ENCODE measurements at regions not wholly inside any gene's neighbourhood (a gene's known extent, or its start where the extent isn't known, plus 50 kb on each side); places are given as distances from the start of the nearest gene placed in this dataset.
"Not testable (repeated sequence)": the region's sequence is repeated elsewhere in the genome, so short reads cannot be mapped to it uniquely, and the experiment has no call there.

GRCh38 chr22:11600896-11601890 lies 3926.8 kb upstream of the OR11H1 start:
- ATAC-seq; DNase-seq (ENCODE audit: low spot score in 2 of 2); H3K27ac Mint-ChIP-seq: not testable (repeated sequence)
- Mint-ChIP-seq H3K9me3 (peaks cover 26% of the 10 kb centered on the region in 2 donors), H3K36me3 (peaks cover 27% of the 10 kb centered on the region in 2 donors)

- H3K27ac Mint-ChIP-seq; DNase-seq (ENCODE audit: low spot score in 2 of 2); ATAC-seq: not testable (repeated sequence)
- H3K9me3 Mint-ChIP-seq = peaks cover 22 to 24% of the 10 kb centered on the region in 2 donors
- peaks cover 16 to 17% of the 10 kb centered on the region in 2 donors for H3K36me3 Mint-ChIP-seq
These were observed 3923.2 kb upstream of the OR11H1 start for GRCh38 chr22:11604635-11605395.

- Mint-ChIP-seq H3K9me3 (peaks cover 26 to 28% of the 10 kb centered on the region in 2 donors), H3K27ac (no peak overlapping the region), H3K36me3 (peaks cover 17 to 21% of the 10 kb centered on the region in 2 donors)
- DNase-seq (ENCODE audit: low spot score in 2 of 2) (no peak), ATAC-seq (no peak)
These were observed 3922.5 kb upstream of the OR11H1 start for GRCh38 chr22:11605468-11605981.

- DNase-seq (ENCODE audit: low spot score in 2 of 2); ATAC-seq; H3K27ac Mint-ChIP-seq: not testable (repeated sequence)
- peaks cover 16 to 27% of the 10 kb centered on the region in 2 donors for H3K36me3 Mint-ChIP-seq
- H3K9me3 Mint-ChIP-seq = peaks cover 30 to 32% of the 10 kb centered on the region in 2 donors
These were observed 3921.7 kb upstream of the OR11H1 start for GRCh38 chr22:11606047-11607000.

GRCh38 chr22:11607215-11607614 lies 3920.8 kb upstream of the OR11H1 start:
- not testable (repeated sequence) for ATAC-seq; H3K27ac Mint-ChIP-seq; DNase-seq (ENCODE audit: low spot score in 2 of 2)
- Mint-ChIP-seq H3K9me3 (peaks cover 36 to 39% of the 10 kb centered on the region in 2 donors), H3K36me3 (peaks cover 16 to 31% of the 10 kb centered on the region in 2 donors)

GRCh38 chr22:11608486-11608885 lies 3919.5 kb upstream of the OR11H1 start:
- not testable (repeated sequence) for H3K27ac Mint-ChIP-seq; DNase-seq (ENCODE audit: low spot score in 2 of 2); ATAC-seq
- peaks cover 16 to 40% of the 10 kb centered on the region in 2 donors for H3K36me3 Mint-ChIP-seq
- peaks cover 42 to 48% of the 10 kb centered on the region in 2 donors for H3K9me3 Mint-ChIP-seq

- H3K27ac Mint-ChIP-seq; ATAC-seq; DNase-seq (ENCODE audit: low spot score in 2 of 2): not testable (repeated sequence)
- H3K9me3 Mint-ChIP-seq = peaks cover 40 to 49% of the 10 kb centered on the region in 2 donors
- H3K36me3 Mint-ChIP-seq = peaks cover 18 to 46% of the 10 kb centered on the region in 2 donors
These were observed 3918.8 kb upstream of the OR11H1 start for GRCh38 chr22:11609193-11609592.

GRCh38 chr22:11611280-11611679 lies 3916.7 kb upstream of the OR11H1 start:
- H3K36me3 Mint-ChIP-seq = peaks cover 30 to 59% of the 10 kb centered on the region in 2 donors
- not testable (repeated sequence) for DNase-seq (ENCODE audit: low spot score in 2 of 2); ATAC-seq; H3K27ac Mint-ChIP-seq
- H3K9me3 Mint-ChIP-seq = peaks cover 47 to 57% of the 10 kb centered on the region in 2 donors

- Mint-ChIP-seq H3K36me3 (peaks cover 36 to 59% of the 10 kb centered on the region in 2 donors), H3K9me3 (peaks cover 46 to 63% of the 10 kb centered on the region in 2 donors)
- not testable (repeated sequence) for H3K27ac Mint-ChIP-seq; ATAC-seq; DNase-seq (ENCODE audit: low spot score in 2 of 2)
These were observed 3916.1 kb upstream of the OR11H1 start for GRCh38 chr22:11611876-11612275.

GRCh38 chr22:11613081-11613897 lies 3914.7 kb upstream of the OR11H1 start:
- not testable (repeated sequence) for H3K27ac Mint-ChIP-seq; DNase-seq (ENCODE audit: low spot score in 2 of 2); ATAC-seq
- Mint-ChIP-seq H3K36me3 (peaks cover 44 to 62% of the 10 kb centered on the region in 2 donors), H3K9me3 (peaks cover 49 to 68% of the 10 kb centered on the region in 2 donors)

- Mint-ChIP-seq H3K27ac (no peak overlapping the region), H3K9me3 (peaks cover 53 to 70% of the 10 kb centered on the region in 2 donors), H3K36me3 (peaks cover 48 to 67% of the 10 kb centered on the region in 2 donors)
- DNase-seq (ENCODE audit: low spot score in 2 of 2) (no peak), ATAC-seq (no peak)
These were observed 3913.9 kb upstream of the OR11H1 start for GRCh38 chr22:11613898-11614755.

- peaks cover 61 to 75% of the 10 kb centered on the region in 2 donors for H3K9me3 Mint-ChIP-seq
These were observed 3913.1 kb upstream of the OR11H1 start for GRCh38 chr22:11614798-11615433.

GRCh38 chr22:11616811-11617210 lies 3911.2 kb upstream of the OR11H1 start:
- DNase-seq (ENCODE audit: low spot score in 2 of 2) (no peak), ATAC-seq (no peak)
- peaks cover 57 to 70% of the 10 kb centered on the region in 2 donors for H3K9me3 Mint-ChIP-seq
- H3K36me3 Mint-ChIP-seq = peaks cover 54 to 69% of the 10 kb centered on the region in 2 donors
- peak overlapping the region in 1 of 2 donors; percentile 1 for H3K27ac Mint-ChIP-seq

More at GRCh38 chr22:11614798-11615433, 3913.1 kb upstream of the OR11H1 start:
- peaks cover 56 to 75% of the 10 kb centered on the region in 2 donors for H3K36me3 Mint-ChIP-seq
- H3K27ac Mint-ChIP-seq; DNase-seq (ENCODE audit: low spot score in 2 of 2); ATAC-seq: not testable (repeated sequence)

All from activated naive CD4-positive, alpha-beta T cell treated with anti-CD3 and anti-CD28 coated beads, Interleukin-2, amount 50 U/mL, for 72 hours (primary cell).